ENCODE measurements at regions not wholly inside any gene's neighbourhood (a gene's known extent, or its start where the extent isn't known, plus 50 kb on each side); places are given as distances from the start of the nearest gene placed in this dataset.

DNA sequence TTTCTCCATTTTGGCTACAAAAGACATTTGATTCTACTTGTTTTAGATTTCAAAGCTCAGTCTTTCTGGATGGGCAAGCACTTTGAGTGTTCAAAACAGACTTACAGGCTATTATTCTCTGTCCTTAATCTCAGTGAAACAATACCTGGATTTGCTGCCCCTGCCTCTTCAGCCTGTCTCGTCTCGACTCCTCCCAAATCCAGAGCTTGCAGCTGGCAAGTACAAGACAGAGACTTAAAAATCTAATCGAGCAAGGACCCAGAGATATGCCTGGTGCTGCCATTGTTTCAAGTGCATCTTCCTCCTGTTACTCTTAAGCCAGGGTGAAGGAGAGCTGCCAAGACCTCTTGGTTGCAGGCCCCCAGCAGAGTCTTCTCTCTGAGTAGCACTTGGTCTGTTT, 59.2 kb downstream of the LRRC30 start:
- no peak for TF ChIP-seq EZH2 (IDR thresholded peaks at IDR 0.05; ENCODE audit: low read length)
- TF ChIP-seq CTCF (optimal IDR thresholded peaks at IDR 0.05 in 1 of 3, IDR thresholded peaks at IDR 0.05 in 1 of 3, conservative IDR thresholded peaks at IDR 0.05 in 1 of 3; ENCODE audit: extremely low read depth in 1 of 3, insufficient read depth in 2 of 3, low read length in 3 of 3) = no peak

All from keratinocyte (primary cell).